RWPE2 (cell line): ENCODE measurements at regions not wholly inside any gene's neighbourhood (a gene's known extent, or its start where the extent isn't known, plus 50 kb on each side); places are given as distances from the start of the nearest gene placed in this dataset.

Source experiments
- ATAC-seq: fragments of 200-7000 bp; cut with Tn5 transposase; 3 replicates; pipeline ENCODE4 v1.9.1; 2021; ENCODE audit warnings: low read depth
- DNase-seq: peaks from one replicate; pipeline ENCODE4 v3.0.0-alpha.2; 2020; ENCODE audit warnings: low spot score
- H3K27ac ChIP-seq: fragments of 450-650 bp; 2 replicates; pipeline ENCODE4 v1.5.1; 2017; ENCODE audit warnings: mild to moderate bottlenecking; ENCODE audit not compliant: poor library complexity, severe bottlenecking
- H3K27me3 ChIP-seq: fragments of 250-450 bp; sonication (Bioruptor Pico); 2 replicates; pipeline ENCODE4 v1.5.1; 2021; ENCODE audit warnings: mild to moderate bottlenecking, moderate library complexity; ENCODE audit not compliant: insufficient read depth, poor library complexity, severe bottlenecking
- H3K36me3 ChIP-seq: fragments of 250-450 bp; sonication (Bioruptor Pico); 2 replicates; pipeline ENCODE4 v1.5.1; 2020; ENCODE audit warnings: low read depth, mild to moderate bottlenecking, moderate library complexity
- H3K4me1 ChIP-seq: fragments of 250-450 bp; sonication (Bioruptor Pico); 2 replicates; pipeline ENCODE4 v1.5.1; 2021; ENCODE audit warnings: mild to moderate bottlenecking, moderate library complexity; ENCODE audit not compliant: insufficient read depth, poor library complexity, severe bottlenecking
- H3K4me3 ChIP-seq: fragments of 250-450 bp; sonication (Bioruptor Pico); 2 replicates; pipeline ENCODE4 v1.5.1; 2021; ENCODE audit warnings: mild to moderate bottlenecking, moderate library complexity; ENCODE audit not compliant: severe bottlenecking
- H3K9me3 ChIP-seq: fragments of 250-450 bp; sonication (Bioruptor Pico); 2 replicates; pipeline ENCODE4 v1.5.1; 2021; ENCODE audit warnings: mild to moderate bottlenecking, moderate library complexity; ENCODE audit not compliant: severe bottlenecking
- TF ChIP-seq, protein P1 (sequence below): fragments of 450-650 bp; IDR thresholded peaks from one replicate; pipeline ENCODE4 v1.5.1; 2017; ENCODE audit warnings: mild to moderate bottlenecking, moderate library complexity; ENCODE audit not compliant: poor library complexity, severe bottlenecking

DNA sequence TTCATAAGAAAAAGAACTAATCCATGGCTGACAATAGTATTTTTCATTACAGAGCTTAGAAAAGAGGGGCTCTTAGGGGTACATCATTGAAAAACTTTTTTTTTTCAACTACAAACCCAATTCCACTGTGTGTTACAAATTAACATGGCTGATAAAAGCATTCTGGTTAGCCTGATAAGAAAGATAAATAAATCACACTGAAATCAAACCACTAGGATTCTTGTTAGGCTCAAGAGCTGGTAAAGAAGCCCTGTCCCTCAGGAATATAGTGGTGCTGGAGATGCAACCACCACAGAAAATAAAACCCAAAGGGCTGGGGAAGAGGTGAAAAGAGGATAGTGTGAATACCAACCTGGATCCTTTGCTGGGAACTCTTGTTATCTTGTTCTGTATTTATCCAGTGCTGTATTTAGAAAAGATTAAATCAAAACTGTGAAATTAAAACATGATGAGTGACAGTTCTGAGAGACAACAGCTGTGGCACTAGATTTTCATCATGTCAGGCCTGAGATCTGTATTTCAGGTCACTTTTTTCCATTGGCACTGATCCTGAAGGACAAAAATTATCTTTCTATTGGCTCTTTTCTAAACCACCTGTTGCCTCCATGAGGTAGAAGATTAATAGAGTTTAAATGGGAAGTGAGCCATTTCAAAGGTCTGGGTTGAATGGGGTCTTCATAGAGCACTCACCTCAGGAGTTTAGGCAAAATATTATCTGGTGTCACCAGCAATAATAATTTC, 118.6 kb downstream of the ARRDC3 start:
- no peak for ATAC-seq

DNA sequence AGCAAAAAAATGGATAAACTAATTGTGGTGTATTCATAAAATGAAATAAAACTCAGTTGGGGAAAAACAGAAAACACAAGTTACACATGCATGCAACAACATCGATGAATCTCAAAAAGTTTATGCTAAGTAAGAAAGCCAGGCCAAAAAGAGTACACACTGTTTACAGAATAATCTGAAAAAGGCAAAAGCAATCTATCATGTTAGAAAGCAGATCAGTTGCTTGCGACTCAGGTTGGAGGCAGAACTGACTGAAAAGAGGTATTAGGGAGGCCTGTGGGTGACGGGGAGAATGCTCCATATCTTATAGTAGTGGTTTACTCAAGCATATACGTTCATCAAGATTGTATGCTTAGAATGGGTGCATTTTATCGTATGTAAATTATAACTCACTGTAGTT, 119.2 kb downstream of the ARRDC3 start:
- no peaks in the 10 kb centered on the region for H3K36me3 ChIP-seq
- TF ChIP-seq, protein P1, sequence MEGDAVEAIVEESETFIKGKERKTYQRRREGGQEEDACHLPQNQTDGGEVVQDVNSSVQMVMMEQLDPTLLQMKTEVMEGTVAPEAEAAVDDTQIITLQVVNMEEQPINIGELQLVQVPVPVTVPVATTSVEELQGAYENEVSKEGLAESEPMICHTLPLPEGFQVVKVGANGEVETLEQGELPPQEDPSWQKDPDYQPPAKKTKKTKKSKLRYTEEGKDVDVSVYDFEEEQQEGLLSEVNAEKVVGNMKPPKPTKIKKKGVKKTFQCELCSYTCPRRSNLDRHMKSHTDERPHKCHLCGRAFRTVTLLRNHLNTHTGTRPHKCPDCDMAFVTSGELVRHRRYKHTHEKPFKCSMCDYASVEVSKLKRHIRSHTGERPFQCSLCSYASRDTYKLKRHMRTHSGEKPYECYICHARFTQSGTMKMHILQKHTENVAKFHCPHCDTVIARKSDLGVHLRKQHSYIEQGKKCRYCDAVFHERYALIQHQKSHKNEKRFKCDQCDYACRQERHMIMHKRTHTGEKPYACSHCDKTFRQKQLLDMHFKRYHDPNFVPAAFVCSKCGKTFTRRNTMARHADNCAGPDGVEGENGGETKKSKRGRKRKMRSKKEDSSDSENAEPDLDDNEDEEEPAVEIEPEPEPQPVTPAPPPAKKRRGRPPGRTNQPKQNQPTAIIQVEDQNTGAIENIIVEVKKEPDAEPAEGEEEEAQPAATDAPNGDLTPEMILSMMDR, result no peak
- no peak overlapping the region for H3K27ac ChIP-seq
- no peak for ATAC-seq
- H3K9me3 ChIP-seq, result no peaks in the 10 kb centered on the region
- peaks cover 10% of the 10 kb centered on the region for H3K4me1 ChIP-seq
- H3K4me3 ChIP-seq, result no peak overlapping the region
- no peak for DNase-seq
- no peaks in the 10 kb centered on the region for H3K27me3 ChIP-seq

More for the DNA sequence above, 118.6 kb downstream of the ARRDC3 start:
- no peaks in the 10 kb centered on the region for H3K9me3 ChIP-seq
- H3K4me1 ChIP-seq, result peaks cover 10% of the 10 kb centered on the region
- H3K4me3 ChIP-seq, result no peak overlapping the region
- TF ChIP-seq, protein P1, result no peak
- DNase-seq, result no peak
- no peaks in the 10 kb centered on the region for H3K27me3 ChIP-seq
- H3K36me3 ChIP-seq, result no peaks in the 10 kb centered on the region
- H3K27ac ChIP-seq, result no peak overlapping the region

DNA sequence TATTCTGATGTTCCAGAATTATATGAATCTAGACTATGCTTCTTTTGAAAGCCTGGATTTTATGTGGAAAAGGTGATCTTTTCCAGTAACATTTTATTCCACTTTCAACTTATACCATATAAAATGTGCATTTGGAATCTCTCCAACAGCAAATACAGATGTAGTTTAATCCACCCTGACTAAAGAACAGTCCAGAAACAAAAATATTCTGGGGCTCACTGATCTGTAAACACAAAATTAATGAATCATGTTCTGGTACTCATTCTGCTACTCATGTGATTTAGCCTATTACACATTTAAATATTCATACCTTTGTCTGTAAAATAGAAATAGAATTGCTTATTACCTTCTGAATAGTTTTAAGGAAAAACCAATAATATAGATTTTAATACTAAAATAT, 125.8 kb downstream of the ARRDC3 start:
- Histone ChIP-seq H3K27ac (no peak overlapping the region), H3K4me3 (no peak overlapping the region), H3K4me1 (no peaks in the 10 kb centered on the region), H3K27me3 (no peaks in the 10 kb centered on the region), H3K9me3 (no peaks in the 10 kb centered on the region), H3K36me3 (no peaks in the 10 kb centered on the region)
- DNase-seq, result no peak
- no peak for ATAC-seq
- TF ChIP-seq, protein P1, result no peak

DNA sequence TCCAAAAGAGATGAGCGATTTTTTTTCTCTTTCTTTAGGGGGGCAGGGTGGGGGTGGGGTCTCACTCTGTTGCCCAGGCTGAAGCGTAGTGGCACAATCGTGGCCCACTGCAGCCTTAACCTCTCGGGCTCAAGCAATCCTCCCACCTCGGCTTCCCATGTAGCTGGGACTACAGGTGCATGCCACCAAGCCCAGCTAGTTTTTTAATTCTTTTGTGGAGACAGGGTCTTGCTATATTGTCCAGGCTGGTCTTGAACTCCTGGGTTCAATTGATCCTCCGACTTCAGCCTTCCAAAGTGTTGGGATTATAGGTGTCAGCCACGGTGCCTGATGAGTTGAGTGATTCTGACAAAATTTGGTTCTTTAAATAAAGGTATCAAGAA, 127.0 kb downstream of the ARRDC3 start:
- no peaks in the 10 kb centered on the region for H3K4me1 ChIP-seq
- H3K36me3 ChIP-seq, result no peaks in the 10 kb centered on the region
- no peaks in the 10 kb centered on the region for H3K9me3 ChIP-seq
- no peak for DNase-seq
- ATAC-seq, result no peak
- TF ChIP-seq, protein P1, result no peak
- H3K27me3 ChIP-seq, result no peaks in the 10 kb centered on the region
- H3K27ac ChIP-seq, result no peak overlapping the region
- H3K4me3 ChIP-seq, result no peak overlapping the region

DNA sequence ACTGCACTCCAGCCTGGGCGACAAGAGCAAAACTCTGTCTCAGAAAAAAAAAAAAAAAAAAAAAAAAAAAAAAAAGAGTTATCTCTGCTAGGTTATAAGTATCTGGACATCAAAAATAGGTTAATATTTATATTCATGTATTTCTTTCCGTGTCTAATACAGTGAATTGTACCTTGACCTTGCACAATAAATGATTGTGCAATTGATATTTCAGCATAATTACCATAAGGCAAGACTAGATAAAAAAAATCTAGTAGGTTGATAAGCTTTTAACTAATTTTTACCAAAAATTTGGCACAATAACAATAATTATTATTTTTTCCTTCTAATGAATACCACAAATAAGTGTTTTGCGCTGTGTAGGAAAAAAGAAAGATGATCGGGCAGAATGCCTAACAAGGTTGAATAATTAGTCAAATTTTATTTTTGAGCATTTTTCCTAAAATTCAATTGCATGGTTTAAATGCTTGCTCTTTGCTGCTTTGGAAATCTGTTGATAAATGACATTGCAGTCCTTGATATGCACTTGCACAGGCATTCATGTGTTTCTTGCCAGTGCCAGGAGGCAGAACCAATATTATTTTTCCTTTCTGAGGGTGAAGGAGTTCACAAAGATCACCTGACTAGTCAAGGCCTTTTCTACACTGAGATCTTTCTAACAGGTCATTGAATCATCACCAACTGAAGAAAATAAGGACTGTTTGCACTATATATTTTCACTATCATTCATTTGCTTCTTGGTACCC, 127.5 kb downstream of the ARRDC3 start:
- ATAC-seq (no peak), DNase-seq (no peak)
- Histone ChIP-seq H3K4me1 (no peaks in the 10 kb centered on the region), H3K4me3 (no peak overlapping the region), H3K27me3 (no peaks in the 10 kb centered on the region), H3K27ac (no peak overlapping the region), H3K9me3 (no peaks in the 10 kb centered on the region), H3K36me3 (no peaks in the 10 kb centered on the region)
- TF ChIP-seq, protein P1, result no peak
